ENCODE measurements at regions not wholly inside any gene's neighbourhood (a gene's known extent, or its start where the extent isn't known, plus 50 kb on each side); places are given as distances from the start of the nearest gene placed in this dataset.

GRCh38 chr15:56538901-56539545 is 74.1 kb upstream of the MNS1 start:
- FAIRE-seq (no peak), DNase-seq (ENCODE audit: low read depth, low spot score) (no peak)
- POLR2A ChIA-PET: no interaction called here
- Histone ChIP-seq H3K27me3 (ENCODE audit: control insufficient read depth in 2 of 2, insufficient read depth in 2 of 2, low read length in 2 of 2) (peaks cover 0 to 10% of the 10 kb centered on the region in 2 experiments), H3K9ac (replicated peaks; ENCODE audit: extremely low read depth, insufficient read depth, low read length) (no peak overlapping the region), H4K20me1 (replicated peaks; ENCODE audit: control insufficient read depth, extremely low read depth, insufficient read depth, low read length) (no peaks in the 10 kb centered on the region), H3K4me3 (replicated peaks in 1 of 3; ENCODE audit: insufficient read depth in 1 of 3, low read depth in 1 of 3, low read length in 3 of 3) (no peak overlapping the region), H3K79me2 (ENCODE audit: control insufficient read depth, insufficient read depth, low read length) (no peaks in the 10 kb centered on the region), H3K36me3 (ENCODE audit: control insufficient read depth in 2 of 2, extremely low read depth in 1 of 2, insufficient read depth in 2 of 2, low read length in 2 of 2) (no peaks in the 10 kb centered on the region), H3K4me1 (ENCODE audit: control insufficient read depth, extremely low read depth, insufficient read depth, low read length) (no peaks in the 10 kb centered on the region), H3K4me2 (ENCODE audit: insufficient read depth, low read length) (no peak overlapping the region), H2AFZ (ENCODE audit: low read depth, low read length) (no peak overlapping the region), H3K9me1 (replicated peaks; ENCODE audit: control insufficient read depth, extremely low read depth, insufficient read depth, low read length) (no peaks in the 10 kb centered on the region), H3K9me3 (replicated peaks; ENCODE audit: control insufficient read depth, insufficient read depth, low read length) (no peaks in the 10 kb centered on the region), H3K27ac (ENCODE audit: insufficient read depth, low read depth, low read length) (no peak overlapping the region)
- TF ChIP-seq FOS (IDR thresholded peaks at IDR 0.05; ENCODE audit: borderline replicate concordance, insufficient read depth, low read length): no peak
- TF ChIP-seq, protein P1, sequence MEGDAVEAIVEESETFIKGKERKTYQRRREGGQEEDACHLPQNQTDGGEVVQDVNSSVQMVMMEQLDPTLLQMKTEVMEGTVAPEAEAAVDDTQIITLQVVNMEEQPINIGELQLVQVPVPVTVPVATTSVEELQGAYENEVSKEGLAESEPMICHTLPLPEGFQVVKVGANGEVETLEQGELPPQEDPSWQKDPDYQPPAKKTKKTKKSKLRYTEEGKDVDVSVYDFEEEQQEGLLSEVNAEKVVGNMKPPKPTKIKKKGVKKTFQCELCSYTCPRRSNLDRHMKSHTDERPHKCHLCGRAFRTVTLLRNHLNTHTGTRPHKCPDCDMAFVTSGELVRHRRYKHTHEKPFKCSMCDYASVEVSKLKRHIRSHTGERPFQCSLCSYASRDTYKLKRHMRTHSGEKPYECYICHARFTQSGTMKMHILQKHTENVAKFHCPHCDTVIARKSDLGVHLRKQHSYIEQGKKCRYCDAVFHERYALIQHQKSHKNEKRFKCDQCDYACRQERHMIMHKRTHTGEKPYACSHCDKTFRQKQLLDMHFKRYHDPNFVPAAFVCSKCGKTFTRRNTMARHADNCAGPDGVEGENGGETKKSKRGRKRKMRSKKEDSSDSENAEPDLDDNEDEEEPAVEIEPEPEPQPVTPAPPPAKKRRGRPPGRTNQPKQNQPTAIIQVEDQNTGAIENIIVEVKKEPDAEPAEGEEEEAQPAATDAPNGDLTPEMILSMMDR (IDR thresholded peaks at IDR 0.05; ENCODE audit: extremely low read depth in 1 of 2, insufficient read depth in 1 of 2, low read depth in 1 of 2, low read length in 2 of 2): no peak
- no peak for TF ChIP-seq POLR2AphosphoS5 (IDR thresholded peaks at IDR 0.05; ENCODE audit: insufficient read depth, low read depth, low read length)
- TF ChIP-seq POLR2A (IDR thresholded peaks at IDR 0.05; ENCODE audit: low read depth, low read length): no peak
- TF ChIP-seq JUN (IDR thresholded peaks at IDR 0.05; ENCODE audit: borderline replicate concordance, insufficient read depth, insufficient read length, low read depth): no peak
- TF ChIP-seq EZH2 (IDR thresholded peaks at IDR 0.05; ENCODE audit: borderline replicate concordance, low read depth, low read length, severe bottlenecking): no peak
- TF ChIP-seq, protein P2, sequence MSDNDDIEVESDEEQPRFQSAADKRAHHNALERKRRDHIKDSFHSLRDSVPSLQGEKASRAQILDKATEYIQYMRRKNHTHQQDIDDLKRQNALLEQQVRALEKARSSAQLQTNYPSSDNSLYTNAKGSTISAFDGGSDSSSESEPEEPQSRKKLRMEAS (IDR thresholded peaks at IDR 0.05; ENCODE audit: insufficient read depth, insufficient read length): no peak
- TF ChIP-seq MYC (IDR thresholded peaks at IDR 0.05; ENCODE audit: low read depth, low read length): no peak
- TF ChIP-seq GATA2 (IDR thresholded peaks at IDR 0.05; ENCODE audit: insufficient read depth, insufficient read length, low read depth, low read length): no peak
- dilution Hi-C loops (cut with MboI; ENCODE audit: extremely low pct_ligation_motif_present, low sequenced_read_pairs) (no loop called here), intact Hi-C loops (cut with micrococcal nuclease) (no loop called here)
- no TSS peak for BruUV-seq (replicated peaks)
- CTCF ChIA-PET: no interaction called here
